HS-27A (cell line): ENCODE measurements at regions not wholly inside any gene's neighbourhood (a gene's known extent, or its start where the extent isn't known, plus 50 kb on each side); places are given as distances from the start of the nearest gene placed in this dataset.

Experiments
- DNase-seq: peaks from one replicate; pipeline ENCODE4 v3.0.0-alpha.2; 2012; ENCODE audit warnings: low read depth, missing footprints

- no peak for DNase-seq
These were observed 52.7 kb upstream of the ALK start for GRCh38 chr2:29974086-29974485.

GRCh38 chr2:29977284-29977683 is 55.9 kb upstream of the ALK start:
- DNase-seq: no peak

GRCh38 chr2:29981402-29981801 is 60.0 kb upstream of the ALK start:
- DNase-seq: no peak

- DNase-seq: no peak
These were observed 61.9 kb upstream of the ALK start for GRCh38 chr2:29983308-29983707.

GRCh38 chr2:29987146-29987545 is 65.8 kb upstream of the ALK start:
- no peak for DNase-seq

- DNase-seq: no peak
These were observed 68.7 kb upstream of the ALK start for GRCh38 chr2:29990129-29990528.

- DNase-seq: no peak
These were observed 69.7 kb upstream of the ALK start for GRCh38 chr2:29991086-29991485.

- DNase-seq: no peak
These were observed 73.9 kb upstream of the ALK start for GRCh38 chr2:29995241-29995640.

GRCh38 chr2:30003128-30003527 is 81.7 kb upstream of the ALK start:
- no peak for DNase-seq

GRCh38 chr2:30022444-30023071 is 101.2 kb upstream of the ALK start:
- DNase-seq: no peak

GRCh38 chr2:30024281-30024680 is 102.9 kb upstream of the ALK start:
- no peak for DNase-seq

- no peak for DNase-seq
These were observed 105.0 kb upstream of the ALK start for GRCh38 chr2:30026091-30027055.

- no peak for DNase-seq
These were observed 108.4 kb upstream of the ALK start for GRCh38 chr2:30029804-30030203.

- DNase-seq: no peak
These were observed 109.0 kb upstream of the ALK start for GRCh38 chr2:30030361-30030760.

GRCh38 chr2:30031184-30031583 is 109.8 kb upstream of the ALK start:
- no peak for DNase-seq

GRCh38 chr2:30034052-30034775 is 112.6 kb upstream of the YPEL5 start:
- no peak for DNase-seq

GRCh38 chr2:30037016-30037415 is 109.8 kb upstream of the YPEL5 start:
- no peak for DNase-seq

- no peak for DNase-seq
These were observed 108.4 kb upstream of the YPEL5 start for GRCh38 chr2:30038419-30038818.

- DNase-seq: no peak
These were observed 107.7 kb upstream of the YPEL5 start for GRCh38 chr2:30039101-30039500.

GRCh38 chr2:30040147-30040546 is 106.7 kb upstream of the YPEL5 start:
- no peak for DNase-seq

GRCh38 chr2:30041884-30042283 is 104.9 kb upstream of the YPEL5 start:
- DNase-seq: no peak

- DNase-seq: no peak
These were observed 100.4 kb upstream of the YPEL5 start for GRCh38 chr2:30046396-30046795.

- DNase-seq: no peak
These were observed 99.8 kb upstream of the YPEL5 start for GRCh38 chr2:30046979-30047378.
